ENCODE measurements at regions not wholly inside any gene's neighbourhood (a gene's known extent, or its start where the extent isn't known, plus 50 kb on each side); places are given as distances from the start of the nearest gene placed in this dataset.

DNA sequence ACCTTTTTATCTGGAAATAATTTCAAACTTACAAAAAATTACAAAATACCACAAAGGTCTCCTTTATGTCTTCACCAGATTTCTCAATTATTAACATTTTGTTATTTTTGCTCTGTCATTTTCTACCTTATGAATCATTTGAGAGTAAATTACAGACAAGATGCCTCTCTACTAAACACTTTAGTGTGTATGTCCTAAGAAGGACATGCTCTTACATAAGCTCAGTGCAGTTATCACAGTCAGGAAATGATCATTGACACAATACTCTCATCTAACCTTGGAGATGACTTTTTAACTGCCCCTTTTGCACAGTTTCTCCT is 378.9 kb upstream of the RUNX1 start:
- TF ChIP-seq EZH2phosphoT487 (IDR thresholded peaks at IDR 0.05; ENCODE audit: insufficient read depth, low read depth) = no peak
- no peak for TF ChIP-seq EZH2 (IDR thresholded peaks at IDR 0.05; ENCODE audit: insufficient read depth, poor library complexity, severe bottlenecking)
